Left ventricle myocardium inferior (tissue), 1 donor: ENCODE measurements at regions not wholly inside any gene's neighbourhood (a gene's known extent, or its start where the extent isn't known, plus 50 kb on each side); places are given as distances from the start of the nearest gene placed in this dataset.
"Not testable (repeated sequence)": the region's sequence is repeated elsewhere in the genome, so short reads cannot be mapped to it uniquely, and the experiment has no call there.

Experiments used
- DNase-seq: peaks from one replicate; pipeline ENCODE4 v3.0.0-alpha.2; 2020
- H3K27ac ChIP-seq: fragments of 200-600 bp; replicated peaks from 2 replicates; pipeline ENCODE4 v1.8.0; 2021
- H3K27me3 ChIP-seq: fragments of 200-600 bp; 2 replicates; pipeline ENCODE4 v1.8.0; 2021; ENCODE audit warnings: low read depth
- H3K36me3 ChIP-seq: fragments of 200-600 bp; 2 replicates; pipeline ENCODE4 v1.8.0; 2021
- H3K4me1 ChIP-seq: fragments of 200-600 bp; 2 replicates; pipeline ENCODE4 v1.8.0; 2021
- H3K4me3 ChIP-seq: fragments of 200-600 bp; 2 replicates; pipeline ENCODE4 v1.8.0; 2021; ENCODE audit warnings: mild to moderate bottlenecking, moderate library complexity
- H3K9me3 ChIP-seq: fragments of 200-600 bp; replicated peaks from 2 replicates; pipeline ENCODE4 v1.8.0; 2021
- intact Hi-C: fragments of 100-400 bp; cut with micrococcal nuclease; formaldehyde crosslinking; loops from one replicate; pipeline ENCODE4 v1.11.0; 2022
- TF ChIP-seq, protein P1 (sequence below): fragments of 200-600 bp; IDR thresholded peaks from 2 replicates; pipeline ENCODE4 v1.8.0; 2021; ENCODE audit warnings: antibody characterized with exemption, mild to moderate bottlenecking, borderline replicate concordance
- donor health status: DM: no; HTN: yes; CAD: no; lungs with severe emphysema.

DNA sequence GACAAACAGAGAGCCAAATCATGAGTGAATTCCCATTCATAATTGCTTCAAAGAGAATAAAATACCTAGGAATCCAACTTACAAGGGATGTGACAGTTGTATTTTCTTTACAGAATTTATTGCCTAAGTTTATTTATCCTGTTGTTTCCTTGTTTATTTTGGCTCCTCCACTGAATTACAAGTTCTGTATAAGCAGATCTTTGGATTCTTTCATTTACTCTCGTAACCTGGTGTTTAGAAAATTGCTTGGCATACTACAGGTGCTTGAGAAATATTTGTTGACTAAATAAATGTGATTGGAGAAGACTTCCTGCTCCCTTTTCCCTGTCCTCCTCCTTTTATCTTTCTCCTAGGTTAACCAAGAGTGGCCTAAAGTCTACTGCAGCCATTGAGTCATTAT lies 455.6 kb downstream of the TMEM38B start:
- H3K27ac ChIP-seq, result no peak overlapping the region
- no peaks in the 10 kb centered on the region for H3K36me3 ChIP-seq
- no peak for DNase-seq
- intact Hi-C loops, result no loop called here
- no peaks in the 10 kb centered on the region for H3K27me3 ChIP-seq
- H3K4me1 ChIP-seq, result no peaks in the 10 kb centered on the region
- H3K4me3 ChIP-seq, result no peak overlapping the region
- TF ChIP-seq, protein P1, sequence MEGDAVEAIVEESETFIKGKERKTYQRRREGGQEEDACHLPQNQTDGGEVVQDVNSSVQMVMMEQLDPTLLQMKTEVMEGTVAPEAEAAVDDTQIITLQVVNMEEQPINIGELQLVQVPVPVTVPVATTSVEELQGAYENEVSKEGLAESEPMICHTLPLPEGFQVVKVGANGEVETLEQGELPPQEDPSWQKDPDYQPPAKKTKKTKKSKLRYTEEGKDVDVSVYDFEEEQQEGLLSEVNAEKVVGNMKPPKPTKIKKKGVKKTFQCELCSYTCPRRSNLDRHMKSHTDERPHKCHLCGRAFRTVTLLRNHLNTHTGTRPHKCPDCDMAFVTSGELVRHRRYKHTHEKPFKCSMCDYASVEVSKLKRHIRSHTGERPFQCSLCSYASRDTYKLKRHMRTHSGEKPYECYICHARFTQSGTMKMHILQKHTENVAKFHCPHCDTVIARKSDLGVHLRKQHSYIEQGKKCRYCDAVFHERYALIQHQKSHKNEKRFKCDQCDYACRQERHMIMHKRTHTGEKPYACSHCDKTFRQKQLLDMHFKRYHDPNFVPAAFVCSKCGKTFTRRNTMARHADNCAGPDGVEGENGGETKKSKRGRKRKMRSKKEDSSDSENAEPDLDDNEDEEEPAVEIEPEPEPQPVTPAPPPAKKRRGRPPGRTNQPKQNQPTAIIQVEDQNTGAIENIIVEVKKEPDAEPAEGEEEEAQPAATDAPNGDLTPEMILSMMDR, result no peak
- peaks cover 3% of the 10 kb centered on the region for H3K9me3 ChIP-seq

DNA sequence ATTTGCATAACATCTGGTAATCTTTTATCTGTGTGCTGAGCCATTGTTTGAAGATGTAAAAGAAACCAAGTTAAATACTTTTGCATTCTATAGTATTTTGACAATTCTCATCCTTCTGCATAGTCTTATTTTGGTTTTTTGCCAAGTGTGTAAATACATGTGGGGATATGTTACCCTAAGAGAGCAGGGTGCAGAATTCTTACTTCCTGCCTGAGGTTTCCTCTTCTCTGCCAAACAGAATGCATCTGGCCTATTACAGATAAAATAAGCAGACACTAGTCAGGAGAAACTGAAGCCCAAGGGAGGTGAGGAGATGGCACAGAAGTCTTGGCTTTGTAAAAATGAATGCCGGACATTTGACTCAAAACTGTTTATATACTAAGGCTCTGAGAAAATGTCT lies 462.1 kb downstream of the TMEM38B start:
- TF ChIP-seq, protein P1, result no peak
- Histone ChIP-seq H3K27me3 (no peaks in the 10 kb centered on the region), H3K4me3 (no peak overlapping the region), H3K9me3 (no peaks in the 10 kb centered on the region), H3K27ac (no peak overlapping the region), H3K4me1 (no peaks in the 10 kb centered on the region), H3K36me3 (no peaks in the 10 kb centered on the region)
- no peak for DNase-seq
- intact Hi-C loops, result no loop called here

DNA sequence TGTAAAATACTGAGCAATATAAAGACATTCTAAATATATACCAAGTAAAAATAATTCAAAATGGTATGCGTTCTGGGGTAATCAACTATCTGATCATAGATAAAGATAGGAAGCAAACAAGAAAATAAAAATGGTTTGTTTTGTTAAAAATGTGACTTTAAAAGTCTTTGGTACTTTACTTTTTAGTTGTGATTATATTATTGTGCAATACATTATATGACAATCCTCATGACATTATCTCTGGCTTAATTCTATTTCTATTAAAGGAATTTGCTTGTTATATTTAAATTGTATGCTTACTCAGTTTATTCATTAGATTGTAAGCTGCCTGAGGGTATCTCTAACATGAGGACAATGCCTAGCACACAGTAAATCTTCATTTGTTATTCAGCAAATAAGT lies 477.9 kb downstream of the TMEM38B start:
- no peaks in the 10 kb centered on the region for H3K4me1 ChIP-seq
- H3K9me3 ChIP-seq, result no peaks in the 10 kb centered on the region
- no peak overlapping the region for H3K4me3 ChIP-seq
- H3K36me3 ChIP-seq, result no peaks in the 10 kb centered on the region
- no peak for DNase-seq
- no peaks in the 10 kb centered on the region for H3K27me3 ChIP-seq
- no peak overlapping the region for H3K27ac ChIP-seq
- intact Hi-C loops, result no loop called here
- TF ChIP-seq, protein P1, result no peak

DNA sequence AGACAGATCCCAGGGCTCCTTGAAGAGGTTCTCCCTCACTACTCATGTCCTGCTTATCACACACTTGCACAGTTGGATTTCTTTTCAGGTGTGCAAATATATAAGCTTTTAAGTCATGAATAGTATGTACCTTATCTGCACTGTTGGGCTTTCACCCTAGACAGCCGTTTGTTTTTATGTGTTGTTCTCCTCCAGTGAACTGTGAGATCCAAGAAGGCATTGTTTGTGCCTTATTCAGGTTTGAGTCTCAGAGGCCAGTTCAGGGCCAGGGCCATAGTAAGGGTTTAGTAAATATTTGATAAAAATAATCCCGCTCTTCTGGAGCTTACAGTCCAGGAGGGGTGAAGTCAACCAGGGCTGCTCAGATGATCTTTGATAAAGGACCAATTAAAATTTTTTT lies 480.0 kb downstream of the TMEM38B start:
- intact Hi-C loops, result no loop called here
- Histone ChIP-seq H3K27ac (no peak overlapping the region), H3K36me3 (no peaks in the 10 kb centered on the region), H3K9me3 (no peaks in the 10 kb centered on the region), H3K27me3 (no peaks in the 10 kb centered on the region), H3K4me1 (no peaks in the 10 kb centered on the region), H3K4me3 (no peak overlapping the region)
- TF ChIP-seq, protein P1, result no peak
- no peak for DNase-seq

DNA sequence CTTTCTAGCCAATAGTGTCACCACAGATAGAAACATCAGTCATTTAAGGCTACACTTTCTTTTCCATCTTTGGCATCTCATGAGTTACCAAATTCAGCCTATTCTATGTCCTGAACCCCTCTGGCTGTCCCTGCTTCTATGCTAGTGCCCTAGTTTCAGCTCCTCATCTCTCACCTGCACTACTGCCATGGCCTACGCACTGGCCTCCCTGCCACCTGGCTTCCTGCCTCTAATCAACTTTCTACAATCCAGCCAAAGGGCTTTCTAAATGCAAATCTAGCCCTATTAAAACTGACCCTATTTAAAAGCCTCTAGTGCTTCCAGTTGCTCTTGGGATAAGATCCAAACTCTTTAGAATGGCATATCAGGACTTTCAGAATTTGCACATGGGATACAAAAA lies 482.9 kb downstream of the TMEM38B start:
- TF ChIP-seq, protein P1, result no peak
- Histone ChIP-seq H3K4me1 (no peaks in the 10 kb centered on the region), H3K27me3 (no peaks in the 10 kb centered on the region), H3K9me3 (no peaks in the 10 kb centered on the region), H3K27ac (no peak overlapping the region), H3K36me3 (no peaks in the 10 kb centered on the region), H3K4me3 (no peak overlapping the region)
- no peak for DNase-seq
- intact Hi-C loops, result no loop called here

DNA sequence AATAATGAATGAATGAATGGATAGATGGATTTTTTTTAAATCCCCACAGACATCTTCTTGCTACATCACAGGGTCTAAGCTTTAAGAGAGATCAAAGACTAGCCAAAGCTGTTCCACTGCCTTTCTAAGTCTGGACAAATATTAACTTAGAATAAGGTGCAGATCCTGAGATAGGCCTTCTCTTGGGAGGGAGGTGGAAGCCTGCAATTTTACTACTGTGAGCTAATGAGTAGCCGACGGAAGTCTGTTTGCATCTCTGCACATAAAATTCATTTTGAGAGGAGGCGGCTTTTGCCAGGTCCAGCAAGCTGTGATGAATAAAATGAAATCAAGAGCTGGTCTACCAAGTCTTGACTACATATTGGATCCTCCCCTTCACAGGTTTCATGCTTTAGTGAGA lies 484.9 kb downstream of the TMEM38B start:
- Histone ChIP-seq H3K9me3 (no peaks in the 10 kb centered on the region), H3K27me3 (no peaks in the 10 kb centered on the region), H3K36me3 (no peaks in the 10 kb centered on the region), H3K27ac (no peak overlapping the region), H3K4me1 (no peaks in the 10 kb centered on the region), H3K4me3 (no peak overlapping the region)
- intact Hi-C loops, result no loop called here
- TF ChIP-seq, protein P1, result no peak
- DNase-seq, result no peak

DNA sequence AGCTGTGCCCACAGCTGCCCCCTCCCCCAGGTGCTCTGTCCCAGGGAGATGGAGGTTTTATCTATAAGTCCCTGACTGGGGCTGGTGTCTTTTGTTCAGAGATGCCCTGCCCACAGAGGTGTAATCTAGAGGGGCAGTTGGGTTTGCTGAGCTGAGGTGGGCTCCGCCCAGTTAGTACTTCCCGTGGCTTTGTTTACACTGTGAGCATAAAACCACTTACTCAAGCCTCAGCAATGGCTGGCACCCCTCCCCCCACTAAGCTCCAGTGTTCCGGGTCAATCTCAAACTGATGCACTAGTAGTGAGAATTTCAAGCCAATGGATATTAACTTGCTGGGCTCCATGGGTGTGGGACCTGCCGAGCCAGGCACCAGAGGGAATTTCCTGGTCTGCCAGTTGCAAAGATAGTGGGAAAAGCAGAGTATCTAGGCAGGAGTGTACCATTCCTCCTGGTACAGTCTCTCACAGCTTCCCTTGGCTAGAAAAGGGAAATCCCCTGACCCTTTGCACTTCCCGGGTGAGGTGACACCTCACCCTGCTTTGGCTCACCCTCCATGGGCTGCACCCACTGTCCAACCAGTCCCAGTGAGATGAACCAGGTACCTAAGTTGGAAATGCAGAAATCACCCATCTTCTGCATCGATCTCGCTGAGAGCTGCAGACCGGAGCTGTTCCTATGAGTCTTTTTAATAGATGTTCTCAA lies 509.6 kb downstream of the TMEM38B start:
- intact Hi-C loops, H3K36me3 ChIP-seq, H3K27ac ChIP-seq, H3K27me3 ChIP-seq, DNase-seq, H3K4me3 ChIP-seq, H3K4me1 ChIP-seq: not testable (repeated sequence)
- H3K9me3 ChIP-seq, result peaks cover 28% of the 10 kb centered on the region
